ENCODE measurements at regions not wholly inside any gene's neighbourhood (a gene's known extent, or its start where the extent isn't known, plus 50 kb on each side); places are given as distances from the start of the nearest gene placed in this dataset.

DNA sequence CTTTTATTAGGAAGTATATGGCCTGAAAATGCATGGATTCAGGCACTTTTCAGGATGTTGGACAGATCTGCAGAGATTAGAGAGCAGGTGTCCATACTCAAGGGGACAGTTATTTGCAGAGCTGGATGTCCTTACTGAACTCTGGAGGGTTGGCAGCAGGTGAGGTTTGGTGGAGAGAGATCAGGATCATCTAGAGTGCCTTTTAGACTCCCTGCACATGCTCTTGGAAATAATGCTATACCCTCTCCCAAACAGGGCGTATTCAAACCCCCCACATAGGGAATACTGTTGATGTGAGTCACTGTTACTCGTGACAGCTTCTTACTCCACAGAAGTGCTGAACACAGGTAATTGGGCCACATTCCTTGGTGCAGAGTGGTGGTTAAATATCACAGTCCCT lies 725.7 kb upstream of the SGCG start:
- FAIRE-seq = no peak

DNA sequence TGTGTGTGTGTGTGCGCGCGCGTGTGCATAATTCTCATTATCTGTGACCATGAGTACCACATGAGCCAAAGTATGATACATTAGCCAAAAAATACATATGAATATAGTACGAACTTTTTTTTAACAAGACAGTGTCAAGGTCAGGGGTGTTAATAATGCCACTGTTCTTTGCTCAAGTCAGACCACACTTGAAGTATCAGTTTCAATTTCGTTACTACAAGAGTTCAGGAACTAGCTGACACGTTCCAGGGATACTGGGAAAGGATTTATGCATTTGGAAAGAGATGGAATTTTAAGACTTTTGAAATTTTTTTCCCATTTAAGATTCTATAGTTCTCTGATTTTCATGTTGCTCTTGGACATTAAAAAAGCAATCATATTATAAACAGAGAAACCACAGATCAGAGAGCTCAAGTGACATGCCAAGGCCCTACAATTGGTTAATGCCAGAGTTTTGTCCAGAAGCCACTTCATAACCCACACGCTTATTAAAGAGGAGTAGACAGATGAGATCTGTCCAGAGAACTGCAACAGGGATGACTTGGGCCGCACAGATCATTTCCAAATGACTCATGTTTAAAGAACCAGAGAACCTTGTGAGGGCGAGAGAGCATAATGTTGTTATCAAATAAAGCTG lies 718.8 kb upstream of the SGCG start:
- no peak for FAIRE-seq

DNA sequence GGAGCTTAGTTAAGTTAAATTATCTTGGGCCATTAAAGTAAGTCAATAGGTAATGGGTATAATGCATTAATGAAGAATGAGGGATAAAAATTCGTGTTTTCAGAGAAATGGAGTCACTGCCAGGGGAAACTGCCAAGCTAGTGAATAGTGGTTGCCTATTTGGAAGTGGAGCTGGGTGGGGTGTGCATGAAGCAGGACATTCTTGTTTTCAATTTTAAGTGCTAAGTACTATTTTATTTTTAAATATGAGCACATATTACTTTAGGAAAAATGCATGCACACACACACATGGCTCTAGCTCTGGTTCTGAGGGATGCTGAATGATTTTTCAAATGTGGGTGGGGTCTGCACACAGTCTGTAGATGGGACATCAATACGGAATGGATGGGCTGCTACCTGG lies 717.7 kb upstream of the SGCG start:
- no peak for FAIRE-seq

DNA sequence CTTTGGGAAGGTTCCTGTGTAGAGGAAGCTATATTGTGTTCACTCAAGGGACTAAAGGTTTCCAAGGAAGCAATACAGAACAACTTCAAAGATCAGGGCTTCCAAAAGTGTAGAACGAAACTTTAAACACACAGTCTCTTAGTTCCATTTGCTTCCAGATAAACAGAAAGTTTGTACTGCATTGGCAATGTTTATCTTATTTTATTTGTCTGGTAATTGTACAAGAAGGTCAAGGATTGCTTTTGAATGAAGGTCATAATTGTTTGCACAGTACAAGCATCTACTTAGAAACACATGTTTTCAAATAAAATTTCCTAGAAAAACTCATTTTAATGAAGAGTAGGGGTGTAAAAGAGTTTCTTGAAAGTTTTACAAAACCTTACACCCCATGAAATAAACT lies 712.7 kb upstream of the SGCG start:
- FAIRE-seq = peak; percentile 98

DNA sequence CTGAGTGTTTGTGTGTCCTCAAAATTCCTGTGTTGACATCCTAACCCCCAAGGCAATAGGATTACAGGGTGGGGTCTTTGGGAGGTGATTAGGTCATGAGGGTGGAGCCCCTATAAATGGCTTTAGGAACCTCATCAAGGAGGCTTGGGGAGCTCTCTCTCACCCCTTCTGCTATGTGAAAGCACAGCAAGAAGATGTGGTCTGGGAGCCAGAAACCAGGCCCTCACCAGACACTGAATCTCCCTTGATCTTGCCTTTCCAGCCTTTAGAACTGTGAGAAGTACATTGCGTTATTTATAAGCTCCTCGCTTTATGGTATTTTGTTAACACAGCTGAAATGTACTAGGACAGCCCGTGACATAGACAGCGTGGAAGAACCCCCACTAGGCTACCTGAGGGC lies 712.0 kb upstream of the SGCG start:
- no peak for FAIRE-seq

DNA sequence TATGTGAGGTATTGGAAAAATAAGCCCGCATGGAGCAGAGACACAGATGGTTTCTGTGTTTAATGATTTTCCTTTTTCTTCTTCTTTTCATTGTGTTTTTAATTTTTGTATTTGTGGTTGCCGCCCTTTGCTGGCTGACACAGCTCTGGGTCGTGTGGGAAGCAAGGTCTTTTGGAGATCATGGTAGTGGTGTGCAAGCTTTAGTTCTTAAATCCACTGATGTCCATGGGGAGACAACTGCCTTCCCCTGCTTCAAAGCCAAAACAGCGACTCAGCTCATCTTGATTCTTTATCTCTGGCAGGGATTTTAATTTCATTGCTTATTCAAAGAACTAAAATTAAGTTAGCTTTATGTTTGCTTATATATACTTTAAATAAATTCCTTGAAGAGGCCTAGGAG lies 711.3 kb upstream of the SGCG start:
- peak; percentile 95 for FAIRE-seq

DNA sequence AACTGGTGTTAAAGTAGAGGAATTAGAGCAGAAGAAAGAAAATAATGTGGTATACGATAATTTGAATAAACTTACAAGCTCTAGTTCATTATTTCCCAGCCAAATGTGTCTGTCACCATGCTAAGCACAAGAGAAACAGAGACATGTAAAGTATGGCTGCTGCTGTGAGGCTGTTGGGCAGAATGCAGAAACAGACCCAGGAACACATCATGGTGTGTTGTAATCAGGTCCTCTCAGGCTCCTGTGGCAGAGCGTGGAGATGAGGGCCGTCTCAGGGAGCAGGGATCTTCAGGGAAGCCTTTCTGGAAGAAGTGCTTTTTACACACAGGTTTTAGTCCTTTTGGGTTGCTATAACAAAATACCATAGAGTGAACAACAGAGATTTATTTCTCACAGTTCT lies 710.7 kb upstream of the SGCG start:
- no peak for FAIRE-seq

DNA sequence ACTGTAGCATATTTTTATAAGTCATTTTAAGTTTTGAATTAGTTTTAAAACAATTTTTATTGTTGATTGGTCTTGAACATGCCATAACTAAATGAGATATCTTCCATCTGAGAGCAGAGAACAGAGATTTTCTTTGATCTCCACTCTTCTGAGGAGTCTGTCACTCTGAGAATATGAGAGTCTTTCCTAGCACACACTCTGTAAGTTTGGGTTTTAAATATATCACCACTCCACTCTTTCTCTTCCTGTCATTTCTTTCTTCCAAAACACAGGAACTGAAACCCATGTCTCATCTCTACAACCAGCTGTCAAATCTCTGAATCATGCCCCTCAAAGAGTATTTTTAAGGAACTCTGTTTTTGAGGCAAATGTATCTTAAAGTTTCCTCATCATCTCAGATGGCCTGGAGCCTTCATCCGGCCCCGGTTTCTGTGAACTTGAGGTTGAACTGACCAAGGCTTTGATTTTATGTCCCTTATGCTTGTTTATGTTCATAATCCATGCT lies 698.2 kb upstream of the SGCG start:
- no peak for FAIRE-seq

DNA sequence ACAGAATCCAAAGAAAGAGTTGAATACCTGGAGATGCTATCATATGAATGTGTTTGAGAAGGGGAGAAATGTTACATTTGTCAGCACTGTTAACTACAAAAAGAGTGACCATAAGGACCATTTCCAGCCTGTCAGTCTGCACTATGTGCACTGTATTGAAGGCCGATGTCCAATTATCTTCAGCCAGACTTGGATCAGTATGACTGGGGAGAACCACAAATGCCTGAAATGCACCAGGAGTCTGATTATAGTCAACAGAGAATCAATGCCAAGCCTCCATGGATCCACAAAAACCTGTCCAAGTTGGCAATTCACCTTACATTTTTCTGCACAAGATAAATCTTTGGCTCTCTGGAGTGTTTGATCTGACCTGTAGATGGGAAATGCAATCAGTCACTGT lies 697.5 kb upstream of the SGCG start:
- FAIRE-seq = no peak

DNA sequence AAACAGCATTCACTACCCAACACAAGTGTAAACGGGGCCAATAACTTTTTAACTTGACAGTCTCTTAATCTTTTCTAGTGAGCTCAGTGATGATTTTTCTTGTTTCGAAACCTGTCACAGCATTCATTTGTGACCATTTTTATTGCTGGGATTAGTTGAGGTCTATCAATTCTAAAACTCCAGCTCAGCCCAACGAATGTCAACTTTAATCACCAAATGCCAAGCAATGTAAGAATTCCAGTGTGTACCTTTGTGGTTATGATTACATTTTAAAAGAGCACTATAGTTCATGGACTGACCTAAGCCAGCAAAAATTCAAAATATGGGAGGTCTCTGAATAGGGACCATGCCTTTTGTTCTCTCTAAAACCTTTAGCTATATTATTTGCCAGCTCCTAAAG lies 694.3 kb upstream of the SGCG start:
- no peak for FAIRE-seq

DNA sequence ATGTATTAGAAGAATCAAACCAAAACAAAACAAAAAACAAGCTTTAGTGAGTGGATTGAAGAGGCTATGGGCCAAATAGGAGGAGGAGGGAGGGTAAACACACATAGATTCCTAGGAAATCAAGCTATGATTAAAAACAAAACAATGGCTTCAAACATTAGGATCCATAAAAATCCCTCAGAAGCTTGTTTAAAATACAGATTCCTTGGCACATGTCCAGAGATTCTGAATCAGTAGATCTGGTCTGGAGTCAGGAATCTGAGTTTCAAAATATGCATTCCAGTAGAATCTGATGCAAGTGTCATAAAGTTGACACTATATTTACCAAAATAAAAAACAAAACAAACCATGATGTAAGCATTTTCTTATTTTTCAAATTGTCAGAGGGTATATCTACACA lies 692.8 kb upstream of the SGCG start:
- peak; percentile 94 for FAIRE-seq

DNA sequence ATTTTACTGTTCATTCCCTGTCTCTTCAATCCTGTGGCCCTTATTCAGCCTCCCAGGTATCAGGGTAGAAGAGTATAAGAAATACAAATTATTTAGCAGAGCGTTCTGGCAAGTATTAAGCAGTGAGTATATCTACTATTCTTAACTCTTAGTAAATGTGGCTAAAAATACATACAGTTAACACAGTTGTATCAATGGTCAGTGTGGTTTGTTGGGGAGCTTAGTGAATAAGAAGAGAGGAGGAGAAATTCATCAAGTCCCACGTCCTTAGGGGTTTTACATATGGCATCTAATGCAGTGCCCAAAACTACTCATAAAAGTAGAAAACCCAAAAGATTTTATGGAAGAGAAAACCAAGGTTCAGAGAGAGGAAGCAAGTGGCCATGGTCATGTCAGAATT lies 691.0 kb upstream of the SGCG start:
- FAIRE-seq = no peak

DNA sequence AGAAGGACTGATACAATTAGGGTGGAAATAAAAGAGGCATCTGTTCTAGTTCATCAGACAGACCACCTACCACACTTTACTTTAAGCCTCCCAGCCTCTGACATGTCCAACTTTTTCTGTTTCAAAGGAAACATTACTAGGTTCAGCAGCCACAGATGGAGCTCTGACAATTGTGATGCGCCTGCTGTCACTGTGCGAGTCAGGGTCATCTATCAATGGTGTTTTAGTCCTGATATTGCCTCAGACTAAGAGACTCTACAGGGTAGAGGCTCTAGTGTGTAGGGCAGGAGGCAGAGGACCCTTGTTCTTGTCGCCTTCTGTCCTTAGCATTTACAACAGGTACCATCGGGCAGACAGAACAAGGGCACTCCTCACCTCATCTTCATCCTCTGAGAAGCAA lies 685.0 kb upstream of the SGCG start:
- FAIRE-seq = no peak

DNA sequence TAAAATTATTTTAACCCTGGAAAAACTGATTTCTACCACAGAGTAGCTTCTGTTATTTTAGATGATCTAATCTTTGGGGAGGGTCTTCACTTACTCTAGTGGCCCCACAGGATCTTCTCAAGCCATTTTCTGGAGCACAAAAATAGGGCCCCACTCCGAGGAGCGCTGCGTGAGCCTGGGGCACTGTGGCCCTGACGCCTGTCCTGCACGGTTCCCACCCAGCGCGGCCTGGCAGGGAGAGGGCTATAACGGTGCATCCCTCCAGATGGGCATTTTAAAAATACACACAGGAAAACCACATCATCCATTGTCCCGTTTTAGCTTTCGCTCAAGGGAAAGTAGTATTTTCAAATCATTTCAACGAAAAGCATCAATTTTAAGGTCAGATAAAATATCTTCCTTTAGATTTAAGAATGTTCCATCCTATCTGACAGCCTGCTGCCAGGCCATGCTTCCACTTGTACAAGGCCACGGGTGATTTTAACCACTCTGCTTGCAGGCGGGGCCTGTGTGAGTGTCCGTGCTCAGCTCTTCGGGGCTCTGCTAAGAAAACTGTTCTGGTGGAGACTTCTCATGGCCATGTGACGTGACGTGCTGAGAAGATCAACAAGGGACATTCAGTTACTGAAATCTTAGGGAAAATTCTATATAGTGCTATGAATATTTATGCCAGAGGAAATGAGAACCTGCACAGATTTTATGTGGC lies 683.8 kb upstream of the SGCG start:
- FAIRE-seq = no peak

DNA sequence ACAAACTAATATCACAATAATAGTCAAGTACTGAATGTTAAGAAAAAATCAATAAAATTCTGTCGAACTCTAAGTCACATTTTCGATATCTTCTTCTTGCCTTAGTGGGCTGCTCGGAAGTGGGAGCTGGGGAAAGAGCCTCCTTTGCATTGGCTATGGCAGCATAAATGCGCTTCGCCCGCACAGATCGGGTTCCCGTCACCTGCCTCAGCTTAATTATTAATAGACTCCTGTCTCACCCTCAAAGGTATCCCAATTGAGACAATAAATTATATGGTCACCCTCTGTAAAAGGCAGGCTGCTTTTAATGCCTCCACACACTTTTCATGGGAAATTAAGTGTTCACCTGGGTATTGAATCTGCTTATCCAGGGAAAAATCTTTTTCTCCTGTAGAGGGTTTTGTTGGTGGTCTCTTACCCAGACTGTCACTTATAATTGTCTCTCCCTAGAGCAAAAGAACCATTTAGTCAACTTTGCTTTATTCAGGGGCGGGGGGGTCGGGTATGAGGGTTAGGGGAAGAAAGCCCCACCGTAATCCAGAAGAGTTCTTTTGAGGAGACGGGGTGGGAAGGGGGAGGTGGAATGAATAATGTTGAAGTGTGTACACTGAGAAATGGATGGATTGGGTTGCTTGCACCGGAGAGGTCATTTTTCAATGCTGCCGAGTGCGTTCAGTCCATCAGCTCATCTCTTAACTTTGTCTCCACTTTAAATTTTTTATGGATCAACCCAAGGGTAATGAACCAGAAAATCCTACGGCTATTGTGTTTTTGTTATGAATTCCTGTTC lies 682.6 kb upstream of the SGCG start:
- no peak for FAIRE-seq

DNA sequence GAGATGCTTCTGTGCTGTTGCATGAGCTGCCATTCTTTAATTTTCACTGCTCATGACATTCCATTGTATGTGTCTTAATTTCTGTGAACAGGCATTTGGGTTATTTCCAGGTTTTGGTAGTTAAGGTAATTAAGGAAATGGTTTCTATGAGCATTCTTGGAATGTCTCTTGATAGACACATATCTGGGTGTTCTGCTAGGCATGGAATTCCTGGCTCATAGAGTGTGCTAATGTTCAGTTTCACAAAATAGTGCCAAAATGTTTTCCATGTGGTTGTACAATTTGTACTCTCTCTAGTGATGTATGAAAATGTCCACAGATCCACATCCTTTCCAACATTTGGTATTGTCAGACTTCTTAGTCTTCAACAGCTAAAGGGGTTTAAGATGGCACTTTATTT lies 680.9 kb upstream of the SGCG start:
- no peak for FAIRE-seq

DNA sequence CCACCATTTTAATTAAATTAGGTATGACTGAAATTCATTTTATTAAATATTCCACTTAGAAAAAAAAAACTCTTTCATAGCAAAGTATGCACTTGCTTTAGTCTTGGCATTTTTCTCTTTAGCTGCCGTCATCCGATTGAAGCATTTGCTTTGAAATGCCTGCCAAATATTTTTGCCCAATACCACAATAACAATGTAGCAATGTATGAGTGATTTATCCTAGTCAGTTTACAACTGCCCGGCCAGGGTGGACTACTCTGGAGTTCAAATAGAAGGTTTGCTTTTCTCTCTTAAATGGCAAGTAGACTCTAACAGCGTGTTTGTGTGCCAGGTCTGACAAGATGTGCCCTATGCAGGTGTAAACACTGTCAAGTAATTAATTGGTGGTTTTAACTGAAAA lies 675.3 kb upstream of the SGCG start:
- FAIRE-seq = no peak

DNA sequence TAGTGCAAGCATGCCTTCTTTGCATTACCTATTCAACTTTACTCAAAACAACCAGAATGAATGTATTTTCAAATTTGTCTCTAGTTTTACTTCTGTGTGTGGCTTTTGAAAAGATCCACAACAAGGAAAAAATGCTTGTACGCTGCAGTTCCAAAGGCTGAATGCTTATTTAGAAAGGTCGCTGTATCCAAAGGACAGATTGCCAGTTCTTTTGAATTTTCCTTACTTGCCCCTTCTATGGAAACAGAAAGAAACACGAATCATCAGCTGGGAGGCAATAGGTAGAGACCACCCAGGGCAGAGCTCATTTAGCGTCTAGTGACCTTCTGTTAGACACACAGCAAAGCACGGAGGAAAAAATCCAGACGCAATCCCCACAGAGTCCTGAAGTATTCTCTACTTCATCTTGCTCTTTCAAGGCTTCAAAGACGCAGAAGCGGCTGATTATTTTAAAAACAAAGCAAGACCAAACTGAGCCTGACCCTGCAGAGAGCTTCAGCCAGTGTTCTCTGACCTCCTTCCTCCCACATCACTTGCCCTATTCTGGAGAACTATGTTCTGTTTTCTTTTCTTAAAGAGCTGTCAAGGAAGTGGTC lies 674.6 kb upstream of the SGCG start:
- FAIRE-seq = peak; percentile 74

DNA sequence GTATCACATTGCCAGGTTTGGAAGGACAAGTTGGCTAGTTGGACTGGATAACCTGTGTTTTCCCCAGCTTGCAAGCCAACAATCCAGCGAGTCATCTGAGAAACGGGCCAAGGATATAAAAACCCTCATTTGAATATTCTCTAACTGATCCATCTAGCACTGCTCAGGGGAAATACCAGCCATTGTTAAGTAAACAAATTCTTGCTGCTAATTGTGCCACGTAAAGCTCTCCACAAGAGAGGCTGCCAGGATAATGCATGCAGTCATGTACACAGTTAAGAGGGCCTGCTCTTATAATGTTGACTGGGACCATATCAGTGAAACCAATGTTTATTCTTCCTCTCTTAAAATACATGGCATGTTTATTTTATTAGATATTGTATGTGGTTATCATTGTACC lies 663.2 kb upstream of the SGCG start:
- no peak for FAIRE-seq

DNA sequence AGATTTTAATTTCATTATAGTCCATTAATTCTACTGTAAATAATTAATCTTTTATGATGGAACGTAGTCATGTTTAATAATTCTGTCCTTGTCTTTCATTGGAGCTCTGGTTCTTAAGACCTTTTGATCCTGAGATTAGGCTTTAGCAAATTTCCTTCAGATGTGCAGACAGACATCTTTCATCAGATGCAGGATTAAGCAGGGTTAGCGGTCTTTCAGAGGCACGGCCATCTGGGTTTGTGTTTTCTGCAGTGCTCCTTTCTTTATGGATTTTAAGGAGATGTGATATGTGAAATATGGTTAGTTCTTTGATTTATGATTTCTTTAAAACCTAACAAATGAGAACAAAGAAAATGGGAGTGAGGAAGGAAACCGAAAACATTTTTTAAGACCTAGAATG lies 643.9 kb upstream of the SGCG start:
- no peak for FAIRE-seq

DNA sequence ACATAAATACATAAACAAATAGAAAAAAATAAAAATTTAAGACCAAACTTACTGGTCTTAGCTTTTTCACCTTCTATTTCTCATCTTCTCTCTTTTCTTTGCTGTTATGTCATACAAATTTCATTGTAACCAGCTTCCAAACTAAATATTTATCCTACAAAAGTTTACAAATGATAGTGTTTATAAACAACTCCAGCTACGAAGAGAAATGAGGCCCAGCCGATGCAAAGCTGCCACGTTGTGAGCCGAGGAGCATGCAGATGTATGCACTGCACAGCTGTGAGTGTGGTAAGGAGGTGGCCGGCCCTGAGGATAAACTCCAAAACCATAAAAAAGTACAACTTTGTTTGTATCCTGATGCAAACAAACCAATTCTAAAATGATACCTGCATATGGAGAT lies 642.4 kb upstream of the SGCG start:
- no peak for FAIRE-seq

DNA sequence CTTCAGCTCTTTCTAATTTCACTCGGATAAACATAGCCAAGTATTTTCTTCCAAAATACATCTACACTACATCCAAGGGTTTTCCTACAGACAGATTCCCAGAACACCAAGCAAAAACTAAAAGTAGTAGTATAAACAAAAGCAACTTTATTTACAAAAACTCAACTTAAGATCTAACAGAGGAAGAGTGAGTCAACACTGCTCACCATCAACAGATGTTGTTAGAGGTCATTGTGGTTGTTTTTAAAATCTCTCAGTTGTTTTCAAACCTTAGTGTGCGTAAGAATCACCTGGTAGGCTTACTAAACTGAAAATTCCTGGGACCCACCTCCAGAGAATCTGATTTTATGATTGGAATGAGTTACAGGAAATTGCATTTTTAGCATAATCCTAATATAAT lies 631.7 kb upstream of the SGCG start:
- peak; percentile 96 for FAIRE-seq

DNA sequence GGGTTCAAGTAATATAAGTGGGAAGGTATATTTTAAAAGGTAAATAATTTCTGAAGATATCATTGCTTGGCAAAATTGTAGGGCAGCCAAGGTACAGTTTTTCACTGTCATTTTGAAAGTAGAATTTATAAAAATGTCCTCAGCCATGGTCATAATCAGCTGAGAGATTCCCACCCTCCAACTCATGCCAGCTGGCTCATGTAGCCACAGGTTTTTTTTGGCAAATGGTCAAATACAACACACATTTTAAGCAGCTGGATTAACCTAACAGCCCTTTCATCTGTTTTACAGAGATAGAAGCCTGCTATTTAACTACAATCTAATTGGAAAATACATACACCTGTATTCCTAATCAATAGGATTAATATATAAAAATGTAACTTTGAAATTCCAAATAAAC lies 619.2 kb upstream of the SGCG start:
- no peak for FAIRE-seq

DNA sequence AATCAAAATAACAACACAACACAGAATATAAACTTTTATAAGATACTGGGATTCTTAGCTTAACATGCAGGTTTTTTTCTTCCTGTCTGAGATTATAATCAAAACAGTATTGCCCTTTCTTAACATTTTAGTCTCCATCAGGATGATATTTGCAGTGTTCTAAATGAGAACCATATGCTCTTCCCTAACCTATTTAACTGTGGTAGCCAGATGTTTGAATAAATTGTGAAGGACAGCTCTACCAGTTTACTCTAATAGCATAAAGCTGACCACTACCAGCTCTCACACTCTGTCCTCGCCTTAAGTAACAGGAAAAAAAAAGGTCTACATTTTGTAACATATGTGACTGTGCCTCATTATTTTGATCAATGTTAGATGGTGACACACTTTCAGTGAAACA lies 618.7 kb upstream of the SGCG start:
- peak; percentile 98 for FAIRE-seq

All from endometrium (tissue), 2 donors.